ENCODE measurements at regions not wholly inside any gene's neighbourhood (a gene's known extent, or its start where the extent isn't known, plus 50 kb on each side); places are given as distances from the start of the nearest gene placed in this dataset.

- H3K27me3 ChIP-seq (ENCODE audit: control insufficient read depth in 1 of 2, insufficient read depth in 2 of 2, low read length in 2 of 2) = no peaks in the 10 kb centered on the region
- H3K4me3 ChIP-seq (ENCODE audit: low read depth in 1 of 2, low read length in 2 of 2) = no peak overlapping the region
- H3K27ac ChIP-seq (ENCODE audit: low read depth in 2 of 2, low read length in 1 of 2) = no peak overlapping the region
- no peaks in the 10 kb centered on the region for H3K4me1 ChIP-seq (ENCODE audit: control insufficient read depth in 2 of 2, insufficient read depth in 2 of 2, low read length in 1 of 2)
- 62 to 77% methylated on average over 2 of the region's 2 CpGs for WGBS, 2 donors
- H3K9me3 ChIP-seq (ENCODE audit: control insufficient read depth in 2 of 2, insufficient read depth in 1 of 2, low read depth in 1 of 2, low read length in 1 of 2) = peaks cover 3 to 8% of the 10 kb centered on the region in 2 donors
- H3K36me3 ChIP-seq (ENCODE audit: control insufficient read depth in 2 of 2, insufficient read depth in 2 of 2, low read length in 1 of 2) = no peaks in the 10 kb centered on the region
Measured at GRCh38 chr12:115017346-115017745, 333.4 kb upstream of the TBX3 start.

GRCh38 chr12:115013236-115013981 is 329.4 kb upstream of the TBX3 start:
- H3K4me3 ChIP-seq (ENCODE audit: low read depth in 1 of 2, low read length in 2 of 2) = no peak overlapping the region
- no peaks in the 10 kb centered on the region for H3K27me3 ChIP-seq (ENCODE audit: control insufficient read depth in 1 of 2, insufficient read depth in 2 of 2, low read length in 2 of 2)
- no peaks in the 10 kb centered on the region for H3K4me1 ChIP-seq (ENCODE audit: control insufficient read depth in 2 of 2, insufficient read depth in 2 of 2, low read length in 1 of 2)
- H3K9me3 ChIP-seq (ENCODE audit: control insufficient read depth in 2 of 2, insufficient read depth in 1 of 2, low read depth in 1 of 2, low read length in 1 of 2) = no peaks in the 10 kb centered on the region
- H3K36me3 ChIP-seq (ENCODE audit: control insufficient read depth in 2 of 2, insufficient read depth in 2 of 2, low read length in 1 of 2) = no peaks in the 10 kb centered on the region
- H3K27ac ChIP-seq (ENCODE audit: low read depth in 2 of 2, low read length in 1 of 2) = no peak overlapping the region
- WGBS, 2 donors = 42 to 45% methylated on average over 15 of the region's 15 CpGs

GRCh38 chr12:115012861-115013235 is 328.9 kb upstream of the TBX3 start:
- Histone ChIP-seq H3K27me3 (ENCODE audit: control insufficient read depth in 1 of 2, insufficient read depth in 2 of 2, low read length in 2 of 2) (no peaks in the 10 kb centered on the region), H3K4me1 (ENCODE audit: control insufficient read depth in 2 of 2, insufficient read depth in 2 of 2, low read length in 1 of 2) (no peaks in the 10 kb centered on the region), H3K36me3 (ENCODE audit: control insufficient read depth in 2 of 2, insufficient read depth in 2 of 2, low read length in 1 of 2) (no peaks in the 10 kb centered on the region), H3K27ac (ENCODE audit: low read depth in 2 of 2, low read length in 1 of 2) (peak overlapping the region in 1 of 2 donors; percentile 14), H3K4me3 (ENCODE audit: low read depth in 1 of 2, low read length in 2 of 2) (no peak overlapping the region), H3K9me3 (ENCODE audit: control insufficient read depth in 2 of 2, insufficient read depth in 1 of 2, low read depth in 1 of 2, low read length in 1 of 2) (no peaks in the 10 kb centered on the region)
- 68 to 70% methylated on average over 11 of the region's 11 CpGs for WGBS, 2 donors

GRCh38 chr12:115011703-115012102 is 327.7 kb upstream of the TBX3 start:
- H3K27ac ChIP-seq (ENCODE audit: low read depth in 2 of 2, low read length in 1 of 2) = no peak overlapping the region
- no peak overlapping the region for H3K4me3 ChIP-seq (ENCODE audit: low read depth in 1 of 2, low read length in 2 of 2)
- no peaks in the 10 kb centered on the region for H3K9me3 ChIP-seq (ENCODE audit: control insufficient read depth in 2 of 2, insufficient read depth in 1 of 2, low read depth in 1 of 2, low read length in 1 of 2)
- WGBS, 2 donors = 66 to 70% methylated on average over 3 of the region's 3 CpGs
- no peaks in the 10 kb centered on the region for H3K36me3 ChIP-seq (ENCODE audit: control insufficient read depth in 2 of 2, insufficient read depth in 2 of 2, low read length in 1 of 2)
- H3K27me3 ChIP-seq (ENCODE audit: control insufficient read depth in 1 of 2, insufficient read depth in 2 of 2, low read length in 2 of 2) = no peaks in the 10 kb centered on the region
- no peaks in the 10 kb centered on the region for H3K4me1 ChIP-seq (ENCODE audit: control insufficient read depth in 2 of 2, insufficient read depth in 2 of 2, low read length in 1 of 2)

- H3K4me3 ChIP-seq (ENCODE audit: low read depth in 1 of 2, low read length in 2 of 2) = no peak overlapping the region
- 92 to 94% methylated on average over 5 of the region's 5 CpGs for WGBS, 2 donors
- H3K9me3 ChIP-seq (ENCODE audit: control insufficient read depth in 2 of 2, insufficient read depth in 1 of 2, low read depth in 1 of 2, low read length in 1 of 2) = no peaks in the 10 kb centered on the region
- no peaks in the 10 kb centered on the region for H3K36me3 ChIP-seq (ENCODE audit: control insufficient read depth in 2 of 2, insufficient read depth in 2 of 2, low read length in 1 of 2)
- H3K27ac ChIP-seq (ENCODE audit: low read depth in 2 of 2, low read length in 1 of 2) = no peak overlapping the region
- no peaks in the 10 kb centered on the region for H3K4me1 ChIP-seq (ENCODE audit: control insufficient read depth in 2 of 2, insufficient read depth in 2 of 2, low read length in 1 of 2)
- H3K27me3 ChIP-seq (ENCODE audit: control insufficient read depth in 1 of 2, insufficient read depth in 2 of 2, low read length in 2 of 2) = no peaks in the 10 kb centered on the region
Measured at GRCh38 chr12:115010324-115010995, 326.5 kb upstream of the TBX3 start.

- H3K27me3 ChIP-seq (ENCODE audit: control insufficient read depth in 1 of 2, insufficient read depth in 2 of 2, low read length in 2 of 2) = no peaks in the 10 kb centered on the region
- H3K4me3 ChIP-seq (ENCODE audit: low read depth in 1 of 2, low read length in 2 of 2) = no peak overlapping the region
- H3K27ac ChIP-seq (ENCODE audit: low read depth in 2 of 2, low read length in 1 of 2) = no peak overlapping the region
- no peaks in the 10 kb centered on the region for H3K36me3 ChIP-seq (ENCODE audit: control insufficient read depth in 2 of 2, insufficient read depth in 2 of 2, low read length in 1 of 2)
- no peaks in the 10 kb centered on the region for H3K4me1 ChIP-seq (ENCODE audit: control insufficient read depth in 2 of 2, insufficient read depth in 2 of 2, low read length in 1 of 2)
- no peaks in the 10 kb centered on the region for H3K9me3 ChIP-seq (ENCODE audit: control insufficient read depth in 2 of 2, insufficient read depth in 1 of 2, low read depth in 1 of 2, low read length in 1 of 2)
- WGBS, 2 donors = 66 to 74% methylated on average over 3 of the region's 3 CpGs
Measured at GRCh38 chr12:115008929-115009328, 325.0 kb upstream of the TBX3 start.

GRCh38 chr12:115004470-115005146 is 320.6 kb upstream of the TBX3 start:
- H3K4me3 ChIP-seq (ENCODE audit: low read depth in 1 of 2, low read length in 2 of 2) = no peak overlapping the region
- H3K4me1 ChIP-seq (ENCODE audit: control insufficient read depth in 2 of 2, insufficient read depth in 2 of 2, low read length in 1 of 2) = no peaks in the 10 kb centered on the region
- H3K36me3 ChIP-seq (ENCODE audit: control insufficient read depth in 2 of 2, insufficient read depth in 2 of 2, low read length in 1 of 2) = no peaks in the 10 kb centered on the region
- H3K27ac ChIP-seq (ENCODE audit: low read depth in 2 of 2, low read length in 1 of 2) = no peak overlapping the region
- H3K27me3 ChIP-seq (ENCODE audit: control insufficient read depth in 1 of 2, insufficient read depth in 2 of 2, low read length in 2 of 2) = no peaks in the 10 kb centered on the region
- 68 to 73% methylated on average over 6 of the region's 6 CpGs for WGBS, 2 donors
- no peaks in the 10 kb centered on the region for H3K9me3 ChIP-seq (ENCODE audit: control insufficient read depth in 2 of 2, insufficient read depth in 1 of 2, low read depth in 1 of 2, low read length in 1 of 2)

GRCh38 chr12:115002434-115002833 is 318.5 kb upstream of the TBX3 start:
- H3K9me3 ChIP-seq (ENCODE audit: control insufficient read depth in 2 of 2, insufficient read depth in 1 of 2, low read depth in 1 of 2, low read length in 1 of 2) = no peaks in the 10 kb centered on the region
- no peaks in the 10 kb centered on the region for H3K4me1 ChIP-seq (ENCODE audit: control insufficient read depth in 2 of 2, insufficient read depth in 2 of 2, low read length in 1 of 2)
- 71 to 76% methylated on average over 11 of the region's 11 CpGs for WGBS, 2 donors
- no peaks in the 10 kb centered on the region for H3K36me3 ChIP-seq (ENCODE audit: control insufficient read depth in 2 of 2, insufficient read depth in 2 of 2, low read length in 1 of 2)
- H3K27me3 ChIP-seq (ENCODE audit: control insufficient read depth in 1 of 2, insufficient read depth in 2 of 2, low read length in 2 of 2) = no peaks in the 10 kb centered on the region
- H3K27ac ChIP-seq (ENCODE audit: low read depth in 2 of 2, low read length in 1 of 2) = no peak overlapping the region
- H3K4me3 ChIP-seq (ENCODE audit: low read depth in 1 of 2, low read length in 2 of 2) = no peak overlapping the region

- Histone ChIP-seq H3K9me3 (ENCODE audit: control insufficient read depth in 2 of 2, insufficient read depth in 1 of 2, low read depth in 1 of 2, low read length in 1 of 2) (no peaks in the 10 kb centered on the region), H3K4me3 (ENCODE audit: low read depth in 1 of 2, low read length in 2 of 2) (no peak overlapping the region), H3K27ac (ENCODE audit: low read depth in 2 of 2, low read length in 1 of 2) (no peak overlapping the region), H3K27me3 (ENCODE audit: control insufficient read depth in 1 of 2, insufficient read depth in 2 of 2, low read length in 2 of 2) (no peaks in the 10 kb centered on the region), H3K4me1 (ENCODE audit: control insufficient read depth in 2 of 2, insufficient read depth in 2 of 2, low read length in 1 of 2) (no peaks in the 10 kb centered on the region), H3K36me3 (ENCODE audit: control insufficient read depth in 2 of 2, insufficient read depth in 2 of 2, low read length in 1 of 2) (no peaks in the 10 kb centered on the region)
- 67 to 77% methylated on average over 9 of the region's 9 CpGs for WGBS, 2 donors
Measured at GRCh38 chr12:115001571-115002180, 317.7 kb upstream of the TBX3 start.
